ENCODE measurements at regions not wholly inside any gene's neighbourhood (a gene's known extent, or its start where the extent isn't known, plus 50 kb on each side); places are given as distances from the start of the nearest gene placed in this dataset.
"Not testable (repeated sequence)": the region's sequence is repeated elsewhere in the genome, so short reads cannot be mapped to it uniquely, and the experiment has no call there.

- DNase-seq: no peak
Measured at GRCh38 chr13:61138857-61139256, 276.8 kb downstream of the PCDH20 start.

GRCh38 chr13:61136515-61136914 is 279.1 kb downstream of the PCDH20 start:
- DNase-seq: no peak

- no peak for DNase-seq
Measured at GRCh38 chr13:61136093-61136492, 279.6 kb downstream of the PCDH20 start.

GRCh38 chr13:61135583-61135982 is 280.1 kb downstream of the PCDH20 start:
- DNase-seq: no peak

- no peak for DNase-seq
Measured at GRCh38 chr13:61128850-61129645, 286.6 kb downstream of the PCDH20 start.

GRCh38 chr13:61123538-61124289 is 291.9 kb downstream of the PCDH20 start:
- DNase-seq: no peak

- DNase-seq: no peak
Measured at GRCh38 chr13:61113140-61113658, 302.4 kb downstream of the PCDH20 start.

- DNase-seq: no peak
Measured at GRCh38 chr13:61111529-61111928, 304.1 kb downstream of the PCDH20 start.

GRCh38 chr13:61110732-61111131 is 304.9 kb downstream of the PCDH20 start:
- DNase-seq: no peak

GRCh38 chr13:61109741-61110140 is 305.9 kb downstream of the PCDH20 start:
- DNase-seq: no peak

- no peak for DNase-seq
Measured at GRCh38 chr13:61107989-61108388, 307.7 kb downstream of the PCDH20 start.

- no peak for DNase-seq
Measured at GRCh38 chr13:61095885-61096284, 319.8 kb downstream of the PCDH20 start.

- no peak for DNase-seq
Measured at GRCh38 chr13:61094865-61095264, 320.8 kb downstream of the PCDH20 start.

GRCh38 chr13:61089894-61090293 is 325.8 kb downstream of the PCDH20 start:
- not testable (repeated sequence) for DNase-seq

GRCh38 chr13:61086087-61086486 is 329.6 kb downstream of the PCDH20 start:
- DNase-seq: no peak

GRCh38 chr13:61084988-61085387 is 330.7 kb downstream of the PCDH20 start:
- DNase-seq: no peak

- DNase-seq: no peak
Measured at GRCh38 chr13:61078976-61079770, 336.5 kb downstream of the PCDH20 start.

GRCh38 chr13:61052175-61052574 is 363.5 kb downstream of the PCDH20 start:
- no peak for DNase-seq

- DNase-seq: no peak
Measured at GRCh38 chr13:61045251-61045650, 370.4 kb downstream of the PCDH20 start.

- DNase-seq: no peak
Measured at GRCh38 chr13:61040181-61040580, 375.5 kb downstream of the PCDH20 start.

- DNase-seq: no peak
Measured at GRCh38 chr13:61039302-61039701, 376.3 kb downstream of the PCDH20 start.

- DNase-seq: no peak
Measured at GRCh38 chr13:61036715-61037114, 378.9 kb downstream of the PCDH20 start.

All from muscle of arm (tissue), 1 donor.